ENCODE measurements at regions not wholly inside any gene's neighbourhood (a gene's known extent, or its start where the extent isn't known, plus 50 kb on each side); places are given as distances from the start of the nearest gene placed in this dataset.

- no peak for ATAC-seq (ENCODE audit: low read depth)
- Histone ChIP-seq H3K27me3 (ENCODE audit: insufficient read depth, poor library complexity, severe bottlenecking) (peaks cover 57% of the 10 kb centered on the region), H3K36me3 (ENCODE audit: low read depth) (no peaks in the 10 kb centered on the region), H3K4me1 (ENCODE audit: insufficient read depth, poor library complexity, severe bottlenecking) (no peaks in the 10 kb centered on the region), H3K4me3 (ENCODE audit: severe bottlenecking) (no peak overlapping the region), H3K27ac (ENCODE audit: poor library complexity, severe bottlenecking) (no peak overlapping the region), H3K9me3 (ENCODE audit: severe bottlenecking) (no peaks in the 10 kb centered on the region)
- no peak for TF ChIP-seq CTCF (IDR thresholded peaks at IDR 0.05; ENCODE audit: poor library complexity, severe bottlenecking)
- DNase-seq (ENCODE audit: low spot score): no peak
Observed at GRCh38 chr4:3659131-3659530, 107.1 kb upstream of the ADRA2C start.

- Histone ChIP-seq H3K36me3 (ENCODE audit: low read depth) (no peaks in the 10 kb centered on the region), H3K4me1 (ENCODE audit: insufficient read depth, poor library complexity, severe bottlenecking) (no peaks in the 10 kb centered on the region), H3K27ac (ENCODE audit: poor library complexity, severe bottlenecking) (no peak overlapping the region), H3K4me3 (ENCODE audit: severe bottlenecking) (no peak overlapping the region), H3K9me3 (ENCODE audit: severe bottlenecking) (no peaks in the 10 kb centered on the region), H3K27me3 (ENCODE audit: insufficient read depth, poor library complexity, severe bottlenecking) (peaks cover 61% of the 10 kb centered on the region)
- no peak for ATAC-seq (ENCODE audit: low read depth)
- no peak for TF ChIP-seq CTCF (IDR thresholded peaks at IDR 0.05; ENCODE audit: poor library complexity, severe bottlenecking)
- DNase-seq (ENCODE audit: low spot score): no peak
Observed at GRCh38 chr4:3658530-3658913, 107.7 kb upstream of the ADRA2C start.

- H3K27ac ChIP-seq (ENCODE audit: poor library complexity, severe bottlenecking): no peak overlapping the region
Observed at GRCh38 chr4:3657902-3658529, 108.2 kb upstream of the ADRA2C start.

GRCh38 chr4:3656416-3657356 is 109.5 kb upstream of the ADRA2C start:
- no peak for TF ChIP-seq CTCF (IDR thresholded peaks at IDR 0.05; ENCODE audit: poor library complexity, severe bottlenecking)
- Histone ChIP-seq H3K27me3 (ENCODE audit: insufficient read depth, poor library complexity, severe bottlenecking) (peaks cover 62% of the 10 kb centered on the region), H3K4me1 (ENCODE audit: insufficient read depth, poor library complexity, severe bottlenecking) (no peaks in the 10 kb centered on the region), H3K36me3 (ENCODE audit: low read depth) (no peaks in the 10 kb centered on the region), H3K4me3 (ENCODE audit: severe bottlenecking) (no peak overlapping the region), H3K9me3 (ENCODE audit: severe bottlenecking) (no peaks in the 10 kb centered on the region), H3K27ac (ENCODE audit: poor library complexity, severe bottlenecking) (no peak overlapping the region)
- ATAC-seq (ENCODE audit: low read depth) (no peak), DNase-seq (ENCODE audit: low spot score) (no peak)

More at GRCh38 chr4:3657902-3658529, 108.2 kb upstream of the ADRA2C start:
- ATAC-seq (ENCODE audit: low read depth): no peak; the same call in 2 of the 3 replicates
- H3K9me3 ChIP-seq (ENCODE audit: severe bottlenecking): no peaks in the 10 kb centered on the region
- peaks cover 61% of the 10 kb centered on the region for H3K27me3 ChIP-seq (ENCODE audit: insufficient read depth, poor library complexity, severe bottlenecking)
- H3K36me3 ChIP-seq (ENCODE audit: low read depth): no peaks in the 10 kb centered on the region
- H3K4me1 ChIP-seq (ENCODE audit: insufficient read depth, poor library complexity, severe bottlenecking): no peaks in the 10 kb centered on the region
- H3K4me3 ChIP-seq (ENCODE audit: severe bottlenecking): no peak overlapping the region
- TF ChIP-seq CTCF (IDR thresholded peaks at IDR 0.05; ENCODE audit: poor library complexity, severe bottlenecking): no peak
- no peak for DNase-seq (ENCODE audit: low spot score)
